ENCODE measurements at regions not wholly inside any gene's neighbourhood (a gene's known extent, or its start where the extent isn't known, plus 50 kb on each side); places are given as distances from the start of the nearest gene placed in this dataset.
"Not testable (repeated sequence)": the region's sequence is repeated elsewhere in the genome, so short reads cannot be mapped to it uniquely, and the experiment has no call there.

- peak; percentile 87 for DNase-seq
Observed at GRCh38 chr20:22691369-22692118, 107.2 kb upstream of the FOXA2 start.

- no peak for DNase-seq
Observed at GRCh38 chr20:22692119-22692475, 107.7 kb upstream of the FOXA2 start.

DNA sequence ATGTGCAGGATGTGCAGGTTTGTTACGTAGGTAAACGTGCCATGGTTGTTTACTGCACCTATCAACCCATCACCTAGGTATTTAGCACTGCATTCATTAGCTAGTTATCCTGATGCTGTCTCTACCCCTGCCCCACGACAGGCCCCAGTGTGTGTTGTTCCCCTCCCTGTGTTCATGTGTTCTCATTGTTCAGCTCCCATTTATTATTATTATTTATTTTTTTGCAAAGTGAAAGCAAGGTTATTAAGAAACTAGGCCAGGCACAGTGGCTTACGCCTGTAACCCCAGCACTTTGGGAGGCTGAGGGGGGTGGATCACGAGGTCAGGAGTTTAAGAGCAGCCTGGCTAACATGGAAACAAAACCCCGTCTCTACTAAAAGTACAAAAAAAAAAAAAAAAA is 108.2 kb upstream of the FOXA2 start:
- not testable (repeated sequence) for DNase-seq

GRCh38 chr20:22696759-22697158 is 112.4 kb upstream of the FOXA2 start:
- DNase-seq: no peak

DNA sequence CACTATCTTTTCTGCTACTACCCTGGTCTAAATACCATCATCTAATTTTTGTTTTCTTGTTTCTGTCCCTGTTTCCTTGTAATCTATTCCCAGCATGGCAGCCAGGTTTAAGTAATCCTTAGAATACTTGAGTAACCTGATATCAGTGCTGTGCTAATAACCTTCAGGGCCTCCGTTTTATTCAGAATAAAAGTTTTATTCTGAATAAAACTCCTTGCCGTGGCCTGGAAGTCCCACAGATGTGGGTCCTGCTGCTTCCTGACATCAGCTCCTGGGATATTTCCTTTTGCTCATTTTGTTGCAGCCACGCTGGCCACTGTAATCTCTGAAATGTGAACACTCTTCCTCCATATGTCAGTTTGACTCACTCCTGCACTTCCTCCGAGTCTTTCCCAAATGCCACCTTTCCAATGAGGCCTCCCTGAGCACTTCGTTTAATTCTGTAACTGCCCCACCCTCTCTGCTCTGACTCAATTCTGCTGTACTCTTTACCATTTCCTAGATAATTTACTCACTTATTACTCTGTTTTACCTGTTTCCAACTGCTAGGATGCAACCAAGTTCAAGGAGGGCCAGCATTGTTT is 114.0 kb upstream of the FOXA2 start:
- no peak for DNase-seq

DNA sequence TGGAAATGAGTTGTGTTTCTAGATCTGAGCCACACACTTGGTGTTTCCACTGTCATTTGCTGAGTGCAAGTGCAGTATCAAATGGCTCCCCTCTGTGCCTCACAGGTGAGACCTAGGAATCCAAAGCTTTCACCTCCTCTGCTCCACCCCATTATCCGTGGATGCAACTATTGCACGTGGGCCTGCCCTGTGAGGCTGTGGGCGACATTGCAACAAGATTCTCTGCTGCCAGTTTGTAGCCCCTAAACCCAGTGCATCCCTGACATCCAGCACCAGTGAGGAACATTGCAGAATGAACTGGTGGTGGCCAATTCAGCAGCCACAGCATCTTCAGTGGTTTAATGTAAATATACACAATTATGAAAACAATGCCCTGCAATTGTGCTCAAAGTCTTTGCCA is 115.0 kb upstream of the FOXA2 start:
- DNase-seq: no peak

- DNase-seq: no peak
Observed at GRCh38 chr20:22700367-22700766, 116.0 kb upstream of the FOXA2 start.

GRCh38 chr20:22701679-22702308 is 117.4 kb upstream of the FOXA2 start:
- no peak for DNase-seq

DNA sequence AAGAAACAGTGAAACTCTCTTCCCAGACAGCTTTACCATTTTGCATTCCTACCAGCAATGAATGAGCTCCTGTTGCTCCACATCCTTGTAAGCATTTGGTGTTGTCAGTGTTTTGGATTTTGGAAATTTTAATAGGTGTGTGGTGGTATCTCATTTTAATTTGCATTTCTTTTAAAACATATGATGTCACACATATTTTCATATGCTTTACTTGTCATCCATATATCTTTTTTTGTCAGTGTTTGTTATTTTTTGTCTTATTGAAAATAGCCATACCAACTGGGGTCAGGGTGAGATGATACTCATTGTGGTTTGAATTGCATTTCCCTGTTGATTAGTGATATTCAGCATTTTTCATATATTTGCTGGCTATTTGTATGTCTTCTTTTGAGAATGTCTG is 119.5 kb upstream of the FOXA2 start:
- no peak for DNase-seq

- DNase-seq: no peak
Observed at GRCh38 chr20:22711971-22712755, 127.8 kb upstream of the FOXA2 start.

GRCh38 chr20:22716821-22717351 is 132.5 kb upstream of the FOXA2 start:
- DNase-seq: no peak

- no peak for DNase-seq
Observed at GRCh38 chr20:22717466-22717865, 133.1 kb upstream of the FOXA2 start.

DNA sequence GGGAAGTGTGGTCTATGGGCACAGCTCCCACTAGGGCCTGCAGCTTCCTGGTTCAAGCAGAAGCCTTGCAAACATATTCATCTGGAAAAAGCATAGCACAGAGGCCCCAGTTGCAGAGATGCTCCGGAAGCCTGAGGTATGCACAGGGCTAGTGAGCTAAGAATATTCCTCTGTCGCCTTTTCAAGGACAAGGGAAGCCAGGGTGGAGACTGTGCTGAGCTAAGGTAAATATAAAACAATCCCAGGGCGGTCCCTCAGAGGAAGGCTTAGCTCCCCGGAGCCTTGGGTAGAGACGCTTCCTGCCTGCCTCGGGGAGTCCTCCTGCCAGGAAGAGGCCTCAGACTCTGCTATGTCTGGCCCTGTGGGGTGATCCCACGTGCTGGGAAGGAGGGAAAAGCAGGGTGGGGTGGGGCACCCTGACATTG is 134.8 kb upstream of the FOXA2 start:
- peak; percentile 54 for DNase-seq

- DNase-seq: no peak
Observed at GRCh38 chr20:22720206-22720605, 135.8 kb upstream of the FOXA2 start.

DNA sequence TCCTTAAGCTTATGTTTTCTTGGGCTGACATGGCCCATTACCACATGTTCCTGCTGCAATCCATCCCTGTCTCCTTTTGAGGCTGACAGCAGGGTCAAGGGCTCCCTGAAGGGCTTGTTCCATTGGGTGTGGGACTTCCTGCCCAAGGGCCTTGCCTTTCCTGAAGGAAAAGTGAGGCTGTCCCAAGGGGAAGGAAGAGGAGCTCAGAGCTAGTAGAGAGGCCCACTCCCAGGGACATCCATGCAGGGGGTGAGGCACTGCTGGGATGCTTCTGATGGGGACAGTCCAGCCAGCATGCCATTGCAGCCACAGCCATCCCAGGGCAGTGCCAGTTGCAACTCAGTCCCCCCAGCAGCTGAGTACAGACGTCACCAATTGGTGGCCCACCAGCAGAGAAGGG is 138.4 kb upstream of the FOXA2 start:
- no peak for DNase-seq

DNA sequence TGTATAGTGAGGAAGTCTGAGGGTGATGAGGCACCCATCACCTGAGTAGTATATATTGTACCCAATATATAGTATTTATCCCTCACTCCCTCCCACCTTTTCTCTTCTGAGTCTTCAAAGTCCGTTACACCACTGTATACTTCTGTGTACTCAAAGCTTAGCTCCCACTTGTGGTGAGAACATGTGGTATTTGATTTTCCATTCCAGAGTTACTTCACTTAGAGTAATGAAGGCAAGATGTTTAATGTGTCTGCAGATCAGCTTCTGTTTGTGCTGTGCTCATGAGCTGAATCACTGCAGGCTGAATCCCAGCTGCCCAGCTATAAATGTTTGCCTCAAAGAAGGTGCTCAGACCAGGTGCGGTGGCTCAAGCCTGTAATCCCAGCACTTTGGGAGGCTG is 139.3 kb upstream of the FOXA2 start:
- DNase-seq: no peak

DNA sequence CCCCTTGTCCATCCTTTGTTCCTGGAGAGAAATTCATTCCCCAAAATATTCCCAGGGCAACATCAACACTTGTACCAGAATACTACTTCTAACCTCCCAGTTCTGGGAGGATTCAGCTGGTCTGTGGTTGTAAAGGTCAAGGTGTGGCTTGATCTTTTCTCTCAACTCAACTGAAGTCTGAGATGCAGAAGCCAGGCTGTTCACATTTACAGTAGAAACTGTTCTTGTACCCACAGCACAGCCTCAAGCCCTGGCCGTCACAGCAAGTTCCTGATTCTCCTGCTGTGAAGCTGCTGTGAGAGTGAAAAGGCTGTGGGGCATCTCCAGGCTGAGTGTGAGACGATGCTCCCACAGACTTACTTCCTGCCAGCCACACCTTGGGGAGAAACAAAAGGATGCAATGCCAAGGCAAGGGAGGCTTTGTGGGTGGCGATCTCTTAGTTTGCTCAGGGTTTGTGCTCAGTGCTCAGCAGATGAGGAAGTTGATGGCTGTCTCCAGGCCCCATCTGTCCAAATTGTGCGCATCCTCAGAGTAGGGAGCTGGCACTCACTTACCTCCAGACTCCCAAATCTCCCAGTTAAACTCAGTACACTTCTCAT is 143.9 kb upstream of the FOXA2 start:
- no peak for DNase-seq

DNA sequence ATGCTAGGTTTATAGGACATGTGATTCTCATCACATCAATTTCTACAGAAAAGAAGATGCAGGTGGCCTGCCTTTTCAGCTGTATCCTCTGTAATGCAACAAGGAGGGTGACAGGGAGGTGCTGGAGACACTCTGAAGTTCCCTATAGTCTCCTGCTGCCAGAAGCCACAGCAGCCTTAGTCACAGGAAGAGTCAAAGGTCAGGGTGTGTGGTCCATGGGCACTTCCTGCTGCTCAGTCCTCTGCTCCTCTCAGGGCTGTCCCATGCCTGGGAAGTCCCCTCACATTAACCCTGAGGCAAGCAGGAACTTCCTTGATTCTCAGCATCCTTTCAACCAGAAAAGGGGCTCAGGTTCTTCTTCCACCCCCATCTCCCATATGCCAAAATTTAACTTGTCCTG is 144.8 kb upstream of the FOXA2 start:
- DNase-seq: no peak

- DNase-seq: no peak
Observed at GRCh38 chr20:22729616-22730236, 145.4 kb upstream of the FOXA2 start.

GRCh38 chr20:22732751-22733150 is 148.4 kb upstream of the FOXA2 start:
- no peak for DNase-seq

DNA sequence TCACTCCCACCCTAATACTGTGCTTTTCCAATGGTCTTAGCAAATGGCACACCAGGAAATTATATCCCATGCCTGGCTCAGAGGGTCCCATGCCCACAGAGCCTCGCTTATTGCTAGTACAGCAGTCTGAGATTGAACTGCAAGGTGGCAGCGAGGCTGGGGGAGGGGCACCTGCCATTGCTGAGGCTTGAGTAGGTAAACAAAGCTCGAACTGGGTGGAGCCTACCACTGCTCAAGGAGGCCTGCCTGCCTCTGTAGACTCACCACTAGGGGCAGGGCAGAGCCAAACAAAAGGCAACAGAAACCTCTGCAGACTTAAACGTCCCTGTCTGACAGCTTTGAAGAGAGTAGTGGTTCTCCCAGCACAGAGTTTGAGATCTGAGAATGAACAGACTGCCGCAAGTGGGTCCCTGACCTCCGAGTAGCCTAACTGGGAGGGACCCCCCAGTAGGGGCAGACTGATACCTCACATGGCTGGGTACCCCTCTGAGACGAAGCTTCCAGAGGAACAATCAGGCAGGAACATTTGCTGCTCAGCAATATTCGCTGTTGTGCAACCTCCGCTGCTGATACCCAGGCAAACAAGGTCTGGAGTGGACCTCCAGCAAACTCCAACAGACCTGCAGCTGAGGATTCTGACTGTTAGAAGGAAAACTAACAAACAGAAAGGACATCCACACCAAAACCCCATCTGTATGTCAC is 150.7 kb upstream of the FOXA2 start:
- not testable (repeated sequence) for DNase-seq

DNA sequence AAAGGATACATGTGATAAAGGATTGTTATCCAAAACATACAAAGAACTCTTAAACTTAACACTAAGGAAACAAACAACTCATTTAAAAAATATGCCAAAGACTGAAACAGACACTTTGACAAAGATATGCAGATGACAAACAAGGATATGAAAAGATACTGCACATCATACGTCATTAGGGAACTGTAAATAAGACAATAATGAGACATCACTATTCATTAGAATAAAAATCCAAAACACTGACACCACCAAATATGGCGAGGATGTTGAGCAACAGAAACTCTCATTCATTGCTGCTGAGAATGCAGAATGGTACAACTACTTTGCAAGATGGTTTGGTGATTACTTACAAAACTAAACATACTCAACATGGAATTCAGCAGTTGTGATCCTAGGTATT is 156.5 kb upstream of the FOXA2 start:
- DNase-seq: no peak

All from right forelimb (tissue), 1 donor.